Endothelial cell of umbilical vein (primary cell): ENCODE measurements at regions not wholly inside any gene's neighbourhood (a gene's known extent, or its start where the extent isn't known, plus 50 kb on each side); places are given as distances from the start of the nearest gene placed in this dataset.

Experiments used
- BruUV-seq: library from RNA; stranded (reverse); fragments of 400-500 nt; replicated peaks from 2 replicates; lab custom pipeline; 2021; lab: Mats Ljungman, UMichigan
- CTCF ChIA-PET: fragments of 300-600, 350-600 bp; sonication (Branson Sonifier 250); formaldehyde crosslinking; loops from one replicate; lab custom pipeline; 2021; ENCODE audit warnings: antibody characterized with exemption, inconsistent platforms; lab: Charles Lee
- POLR2A ChIA-PET: fragments of 300-600, 350-600 bp; sonication (Branson Sonifier 250); formaldehyde crosslinking; loops from one replicate; lab custom pipeline; 2021; ENCODE audit warnings: antibody characterized with exemption, inconsistent platforms; lab: Charles Lee
- DNase-seq: peaks from one replicate; pipeline ENCODE4 v3.0.0-alpha.2; 2011; ENCODE audit warnings: low read depth, low spot score
- FAIRE-seq: peaks from 2 replicates; lab custom pipeline; 2011; peaks lifted over from hg19 to GRCh38; lab: Jason Lieb, UNC
- H2AFZ ChIP-seq: 2 replicates; pipeline ENCODE4 v1.6.0; 2012; ENCODE audit warnings: low read depth, low read length, control low read depth, inconsistent platforms
- H3K27ac ChIP-seq: 2 replicates; pipeline ENCODE4 v1.5.1; 2011; ENCODE audit warnings: low read depth, mild to moderate bottlenecking, control low read depth, low read length, moderate library complexity; ENCODE audit not compliant: insufficient read depth
- H3K27me3 ChIP-seq, 2 experiments: 2 replicates each; pipeline versions ENCODE4 v1.6.0 to v1.6.1; 2011; ENCODE audit warnings: low read length in 2 of 2, mixed read lengths in 1 of 2; ENCODE audit not compliant: control insufficient read depth in 2 of 2, insufficient read depth in 2 of 2
- H3K36me3 ChIP-seq, 2 experiments: 2 replicates in 1 of 2; 3 replicates in 1 of 2; pipeline ENCODE4 v1.5.1; 2011; ENCODE audit warnings: low read length in 2 of 2, mild to moderate bottlenecking in 1 of 2, moderate library complexity in 1 of 2; ENCODE audit not compliant: control insufficient read depth in 2 of 2, insufficient read depth in 2 of 2; ENCODE audit errors: extremely low read depth in 1 of 2
- H3K4me1 ChIP-seq: 3 replicates; pipeline ENCODE4 v1.5.1; 2011; ENCODE audit warnings: mild to moderate bottlenecking, low read length; ENCODE audit not compliant: control insufficient read depth, insufficient read depth; ENCODE audit errors: extremely low read depth
- H3K4me2 ChIP-seq: 2 replicates; pipeline ENCODE4 v1.6.1; 2011; ENCODE audit warnings: low read length, control low read depth, mixed read lengths; ENCODE audit not compliant: insufficient read depth
- H3K4me3 ChIP-seq, 3 experiments: fragments of 200-600 bp in 1 of 3; sonication (generic), shearing (Covaris generic) in 1 of 3; replicated peaks in 1 of 3; 2 replicates each; pipeline ENCODE4 v1.5.1; 2011 to 2016; ENCODE audit warnings: control low read depth in 3 of 3, low read length in 3 of 3, mild to moderate bottlenecking in 2 of 3, inconsistent platforms in 1 of 3, low read depth in 1 of 3, moderate library complexity in 1 of 3; ENCODE audit not compliant: insufficient read depth in 1 of 3
- H3K79me2 ChIP-seq: 2 replicates; pipeline ENCODE4 v1.6.0; 2012; ENCODE audit warnings: low read length, inconsistent platforms; ENCODE audit not compliant: control insufficient read depth, insufficient read depth
- H3K9ac ChIP-seq: replicated peaks from 2 replicates; pipeline ENCODE3; 2011; ENCODE audit warnings: low read length, control low read depth; ENCODE audit not compliant: insufficient read depth; ENCODE audit errors: extremely low read depth
- H3K9me1 ChIP-seq: replicated peaks from 3 replicates; pipeline ENCODE4 v1.6.0; 2011; ENCODE audit warnings: mild to moderate bottlenecking, low read length; ENCODE audit not compliant: control insufficient read depth, insufficient read depth; ENCODE audit errors: extremely low read depth
- H3K9me3 ChIP-seq: replicated peaks from 2 replicates; pipeline ENCODE4 v1.5.1; 2012; ENCODE audit warnings: low read length, inconsistent platforms; ENCODE audit not compliant: control insufficient read depth, insufficient read depth
- H4K20me1 ChIP-seq: replicated peaks from 2 replicates; pipeline ENCODE3; 2011; ENCODE audit warnings: mild to moderate bottlenecking, low read length; ENCODE audit not compliant: control insufficient read depth, insufficient read depth; ENCODE audit errors: extremely low read depth
- CTCF ChIP-seq, 2 donors: IDR thresholded peaks; 1 replicate in 1 of 2; 2 replicates in 1 of 2; pipeline ENCODE4 v1.5.1; 2011; ENCODE audit warnings: low read length in 2 of 2, mild to moderate bottlenecking in 2 of 2, moderate library complexity in 2 of 2, control low read depth in 1 of 2, inconsistent platforms in 1 of 2, low read depth in 1 of 2; ENCODE audit not compliant: insufficient read depth in 1 of 2; ENCODE audit errors: extremely low read depth in 1 of 2
- EZH2 ChIP-seq: IDR thresholded peaks from 2 replicates; pipeline ENCODE4 v1.6.1; 2012; ENCODE audit warnings: borderline replicate concordance, low read depth, mild to moderate bottlenecking, moderate library complexity, low read length, inconsistent platforms; ENCODE audit not compliant: severe bottlenecking
- FOS ChIP-seq: IDR thresholded peaks from 2 replicates; pipeline ENCODE4 v1.6.1; 2011; ENCODE audit warnings: mild to moderate bottlenecking, low read length, moderate library complexity, borderline replicate concordance; ENCODE audit not compliant: insufficient read depth
- GATA2 ChIP-seq: IDR thresholded peaks from 2 replicates; pipeline ENCODE4 v1.7.0; 2011; ENCODE audit warnings: low read depth, mild to moderate bottlenecking, moderate library complexity, mixed read lengths, low read length; ENCODE audit not compliant: insufficient read length, insufficient read depth
- JUN ChIP-seq: IDR thresholded peaks from 2 replicates; pipeline ENCODE4 v1.6.1; 2011; ENCODE audit warnings: borderline replicate concordance, low read depth; ENCODE audit not compliant: insufficient read length, insufficient read depth
- MAX ChIP-seq: IDR thresholded peaks from 2 replicates; pipeline ENCODE4 v1.6.1; 2011; ENCODE audit not compliant: insufficient read depth, insufficient read length
- MYC ChIP-seq: IDR thresholded peaks from one replicate; pipeline ENCODE4 v1.6.1; 2011; ENCODE audit warnings: mild to moderate bottlenecking, low read depth, low read length
- POLR2A ChIP-seq: IDR thresholded peaks from 2 replicates; pipeline ENCODE4 v1.6.1; 2012; ENCODE audit warnings: low read depth, mild to moderate bottlenecking, control low read depth, low read length
- POLR2AphosphoS5 ChIP-seq: IDR thresholded peaks from 2 replicates; pipeline ENCODE4 v1.6.1; 2012; ENCODE audit warnings: low read depth, mild to moderate bottlenecking, control low read depth, low read length, moderate library complexity; ENCODE audit not compliant: insufficient read depth
- dilution Hi-C: fragments of 300-500 bp; cut with MboI; formaldehyde crosslinking; loops from one replicate; pipeline ENCODE4 v1.15.0; 2019; ENCODE audit warnings: low sequenced_read_pairs; ENCODE audit not compliant: extremely low pct_ligation_motif_present
- intact Hi-C: fragments of 100-400 bp; cut with micrococcal nuclease; formaldehyde crosslinking; loops from one replicate; pipeline ENCODE4 v1.10.0; 2022

- no peaks in the 10 kb centered on the region for H3K27me3 ChIP-seq
- TF ChIP-seq MAX (no peak), POLR2A (no peak), JUN (no peak), FOS (no peak), GATA2 (no peak), POLR2AphosphoS5 (no peak), EZH2 (no peak), CTCF (IDR thresholded peaks at IDR 0.05; ENCODE audit: extremely low read depth in 1 of 2, insufficient read depth in 1 of 2, low read depth in 1 of 2, low read length in 2 of 2) (no peak), MYC (no peak)
- H3K9me1 ChIP-seq: no peaks in the 10 kb centered on the region
- no peaks in the 10 kb centered on the region for H3K36me3 ChIP-seq
- dilution Hi-C loops: no loop called here
- no peaks in the 10 kb centered on the region for H3K4me1 ChIP-seq
- H3K9ac ChIP-seq: no peak overlapping the region
- ChIA-PET POLR2A (no interaction called here), CTCF (interaction anchor here (1.2 kb wide), 1 partner anchor 8 kb away, joined by 3 read pairs; no protein-coding TSS in a partner anchor)
- no peaks in the 10 kb centered on the region for H3K9me3 ChIP-seq
- no peak overlapping the region for H3K27ac ChIP-seq
- FAIRE-seq: no peak
- no peak for DNase-seq
- H2AFZ ChIP-seq: no peak overlapping the region
- H4K20me1 ChIP-seq: no peaks in the 10 kb centered on the region
- no peaks in the 10 kb centered on the region for H3K79me2 ChIP-seq
- intact Hi-C loops: no loop called here
- no peak overlapping the region for H3K4me2 ChIP-seq
- BruUV-seq: no TSS peak
- no peak overlapping the region for H3K4me3 ChIP-seq
Observed at GRCh38 chr4:35300996-35301774, 943.1 kb downstream of the ARAP2 start.
